GM18870 (cell line): ENCODE measurements at regions not wholly inside any gene's neighbourhood (a gene's known extent, or its start where the extent isn't known, plus 50 kb on each side); places are given as distances from the start of the nearest gene placed in this dataset.
"Not testable (repeated sequence)": the region's sequence is repeated elsewhere in the genome, so short reads cannot be mapped to it uniquely, and the experiment has no call there.

Experiments used
- ATAC-seq: cut with Tn5 transposase; IDR thresholded peaks from one replicate; pipeline ENCODE4 v1.9.1; 2021; ENCODE audit warnings: moderate library complexity; ENCODE audit not compliant: unreplicated experiment

GRCh38 chr16:17988839-17989238 lies 347.7 kb downstream of the NPIPA8 start:
- ATAC-seq, result no peak

GRCh38 chr16:17986991-17987390 lies 349.5 kb downstream of the NPIPA8 start:
- ATAC-seq, result no peak

GRCh38 chr16:17984810-17985209 lies 351.7 kb downstream of the NPIPA8 start:
- ATAC-seq, result no peak

- ATAC-seq, result no peak
Observed at GRCh38 chr16:17983847-17984639, 352.5 kb downstream of the NPIPA8 start.

GRCh38 chr16:17983114-17983513 lies 353.4 kb downstream of the NPIPA8 start:
- no peak for ATAC-seq

GRCh38 chr16:17977260-17977659 lies 359.3 kb downstream of the NPIPA8 start:
- no peak for ATAC-seq

GRCh38 chr16:17972460-17972943 lies 364.0 kb downstream of the NPIPA8 start:
- no peak for ATAC-seq

GRCh38 chr16:17970816-17971331 lies 365.7 kb downstream of the NPIPA8 start:
- no peak for ATAC-seq

GRCh38 chr16:17970157-17970765 lies 366.3 kb downstream of the NPIPA8 start:
- ATAC-seq, result no peak

GRCh38 chr16:17965133-17965900 lies 371.2 kb downstream of the NPIPA8 start:
- no peak for ATAC-seq

GRCh38 chr16:17964196-17964595 lies 372.3 kb downstream of the NPIPA8 start:
- no peak for ATAC-seq

GRCh38 chr16:17963185-17963836 lies 373.2 kb downstream of the NPIPA8 start:
- no peak for ATAC-seq

GRCh38 chr16:17962726-17963125 lies 373.8 kb downstream of the NPIPA8 start:
- no peak for ATAC-seq

- ATAC-seq, result not testable (repeated sequence)
Observed at GRCh38 chr16:17961822-17962221, 374.7 kb downstream of the NPIPA8 start.

- no peak for ATAC-seq
Observed at GRCh38 chr16:17951378-17951777, 385.2 kb downstream of the NPIPA8 start.

GRCh38 chr16:17949982-17950250 lies 386.6 kb downstream of the NPIPA8 start:
- no peak for ATAC-seq

GRCh38 chr16:17949141-17949981 lies 387.2 kb downstream of the NPIPA8 start:
- ATAC-seq, result no peak

GRCh38 chr16:17947637-17948036 lies 388.9 kb downstream of the NPIPA8 start:
- ATAC-seq, result no peak

- ATAC-seq, result no peak
Observed at GRCh38 chr16:17947165-17947564, 389.4 kb downstream of the NPIPA8 start.

- ATAC-seq, result no peak
Observed at GRCh38 chr16:17945080-17945601, 391.4 kb downstream of the NPIPA8 start.
